ENCODE measurements at regions not wholly inside any gene's neighbourhood (a gene's known extent, or its start where the extent isn't known, plus 50 kb on each side); places are given as distances from the start of the nearest gene placed in this dataset.
"Not testable (repeated sequence)": the region's sequence is repeated elsewhere in the genome, so short reads cannot be mapped to it uniquely, and the experiment has no call there.

DNA sequence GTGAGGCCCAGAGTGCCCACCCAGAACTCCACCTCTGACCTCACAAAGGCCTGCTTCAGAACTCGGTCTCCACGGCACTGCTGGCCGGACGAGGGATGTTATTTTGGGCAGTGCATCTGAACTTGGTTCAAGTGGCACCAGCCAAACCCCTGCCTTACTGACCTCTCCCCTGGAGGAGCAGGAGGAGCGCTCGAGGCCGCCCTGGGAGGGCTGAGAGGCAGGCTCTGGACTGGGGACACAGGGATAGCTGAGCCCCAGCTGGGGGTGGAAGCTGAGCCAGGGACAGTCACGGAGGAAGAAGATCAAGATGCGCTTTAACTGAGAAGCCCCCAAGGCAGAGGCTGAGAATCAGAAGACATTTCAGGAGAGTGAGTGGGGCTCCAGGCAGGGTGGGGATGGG lies 284.2 kb upstream of the TEKT4 start:
- TF ChIP-seq POLR2A (IDR thresholded peaks at IDR 0.05; ENCODE audit: low read depth, low read length); MAZ (IDR thresholded peaks at IDR 0.05; ENCODE audit: borderline replicate concordance, low read depth, low read length); CHD1 (IDR thresholded peaks at IDR 0.05; ENCODE audit: low read depth, low read length); RAD21 (IDR thresholded peaks at IDR 0.05; ENCODE audit: low read length); CEBPB (IDR thresholded peaks at IDR 0.05; ENCODE audit: low read depth, low read length); RFX5 (IDR thresholded peaks at IDR 0.05; ENCODE audit: low read depth, low read length); FOS (IDR thresholded peaks at IDR 0.05; ENCODE audit: low read depth, low read length); SMC3 (IDR thresholded peaks at IDR 0.05; ENCODE audit: low read depth, low read length); RCOR1 (IDR thresholded peaks at IDR 0.05; ENCODE audit: insufficient replicate concordance, low read length); MXI1 (IDR thresholded peaks at IDR 0.05; ENCODE audit: borderline replicate concordance, low read depth, low read length); BHLHE40 (IDR thresholded peaks at IDR 0.05; ENCODE audit: low read depth, low read length): not testable (repeated sequence)
- TF ChIP-seq, protein P1, sequence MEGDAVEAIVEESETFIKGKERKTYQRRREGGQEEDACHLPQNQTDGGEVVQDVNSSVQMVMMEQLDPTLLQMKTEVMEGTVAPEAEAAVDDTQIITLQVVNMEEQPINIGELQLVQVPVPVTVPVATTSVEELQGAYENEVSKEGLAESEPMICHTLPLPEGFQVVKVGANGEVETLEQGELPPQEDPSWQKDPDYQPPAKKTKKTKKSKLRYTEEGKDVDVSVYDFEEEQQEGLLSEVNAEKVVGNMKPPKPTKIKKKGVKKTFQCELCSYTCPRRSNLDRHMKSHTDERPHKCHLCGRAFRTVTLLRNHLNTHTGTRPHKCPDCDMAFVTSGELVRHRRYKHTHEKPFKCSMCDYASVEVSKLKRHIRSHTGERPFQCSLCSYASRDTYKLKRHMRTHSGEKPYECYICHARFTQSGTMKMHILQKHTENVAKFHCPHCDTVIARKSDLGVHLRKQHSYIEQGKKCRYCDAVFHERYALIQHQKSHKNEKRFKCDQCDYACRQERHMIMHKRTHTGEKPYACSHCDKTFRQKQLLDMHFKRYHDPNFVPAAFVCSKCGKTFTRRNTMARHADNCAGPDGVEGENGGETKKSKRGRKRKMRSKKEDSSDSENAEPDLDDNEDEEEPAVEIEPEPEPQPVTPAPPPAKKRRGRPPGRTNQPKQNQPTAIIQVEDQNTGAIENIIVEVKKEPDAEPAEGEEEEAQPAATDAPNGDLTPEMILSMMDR (conservative IDR thresholded peaks at IDR 0.05; ENCODE audit: low read depth, low read length) = not testable (repeated sequence)
- TF ChIP-seq, protein P2, sequence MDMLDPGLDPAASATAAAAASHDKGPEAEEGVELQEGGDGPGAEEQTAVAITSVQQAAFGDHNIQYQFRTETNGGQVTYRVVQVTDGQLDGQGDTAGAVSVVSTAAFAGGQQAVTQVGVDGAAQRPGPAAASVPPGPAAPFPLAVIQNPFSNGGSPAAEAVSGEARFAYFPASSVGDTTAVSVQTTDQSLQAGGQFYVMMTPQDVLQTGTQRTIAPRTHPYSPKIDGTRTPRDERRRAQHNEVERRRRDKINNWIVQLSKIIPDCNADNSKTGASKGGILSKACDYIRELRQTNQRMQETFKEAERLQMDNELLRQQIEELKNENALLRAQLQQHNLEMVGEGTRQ (IDR thresholded peaks at IDR 0.05; ENCODE audit: low read depth, low read length) = not testable (repeated sequence)
- TF ChIP-seq, protein P3, sequence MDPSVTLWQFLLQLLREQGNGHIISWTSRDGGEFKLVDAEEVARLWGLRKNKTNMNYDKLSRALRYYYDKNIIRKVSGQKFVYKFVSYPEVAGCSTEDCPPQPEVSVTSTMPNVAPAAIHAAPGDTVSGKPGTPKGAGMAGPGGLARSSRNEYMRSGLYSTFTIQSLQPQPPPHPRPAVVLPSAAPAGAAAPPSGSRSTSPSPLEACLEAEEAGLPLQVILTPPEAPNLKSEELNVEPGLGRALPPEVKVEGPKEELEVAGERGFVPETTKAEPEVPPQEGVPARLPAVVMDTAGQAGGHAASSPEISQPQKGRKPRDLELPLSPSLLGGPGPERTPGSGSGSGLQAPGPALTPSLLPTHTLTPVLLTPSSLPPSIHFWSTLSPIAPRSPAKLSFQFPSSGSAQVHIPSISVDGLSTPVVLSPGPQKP (IDR thresholded peaks at IDR 0.05; ENCODE audit: borderline replicate concordance, low read depth, low read length) = not testable (repeated sequence)
